ENCODE measurements at regions not wholly inside any gene's neighbourhood (a gene's known extent, or its start where the extent isn't known, plus 50 kb on each side); places are given as distances from the start of the nearest gene placed in this dataset.
"Not testable (repeated sequence)": the region's sequence is repeated elsewhere in the genome, so short reads cannot be mapped to it uniquely, and the experiment has no call there.

- no peaks in the 10 kb centered on the region for H3K36me3 ChIP-seq (ENCODE audit: insufficient read depth in 1 of 2, low read depth in 1 of 2)
- no peak overlapping the region for H3K4me3 ChIP-seq
- no peaks in the 10 kb centered on the region for H3K27me3 ChIP-seq (ENCODE audit: insufficient read depth in 3 of 3, low read length in 2 of 3)
- no peak for ATAC-seq
- no peak for DNase-seq
- intact Hi-C loops (cut with DNase I), result no loop called here
- WGBS, 3 donors, result 74 to 88% (median 77%) methylated on average over 1 of the region's 1 CpG
- no peaks in the 10 kb centered on the region for H3K4me1 ChIP-seq
- no peak for TF ChIP-seq CTCF (IDR thresholded peaks at IDR 0.05)
- H3K9me3 ChIP-seq, result no peaks in the 10 kb centered on the region
- no peak overlapping the region for H3K27ac ChIP-seq
Observed at GRCh38 chr5:25669645-25670401, 1025.0 kb upstream of the CDH10 start.

- DNase-seq (no peak), ATAC-seq (no peak)
- H3K4me3 ChIP-seq, result no peak overlapping the region
- H3K9me3 ChIP-seq, result peaks cover 8% of the 10 kb centered on the region
- no peaks in the 10 kb centered on the region for H3K4me1 ChIP-seq
- intact Hi-C loops (cut with DNase I), result no loop called here
- H3K36me3 ChIP-seq (ENCODE audit: insufficient read depth in 1 of 2, low read depth in 1 of 2), result no peaks in the 10 kb centered on the region
- WGBS, 3 donors, result 66 to 75% (median 71%) methylated on average over 2 of the region's 2 CpGs
- no peak for TF ChIP-seq CTCF (IDR thresholded peaks at IDR 0.05)
- H3K27me3 ChIP-seq (ENCODE audit: insufficient read depth in 3 of 3, low read length in 2 of 3), result no peaks in the 10 kb centered on the region
- H3K27ac ChIP-seq, result no peak overlapping the region
Observed at GRCh38 chr5:25662610-25663009, 1017.8 kb upstream of the CDH10 start.

GRCh38 chr5:25650316-25650715 lies 1005.5 kb upstream of the CDH10 start:
- ATAC-seq; intact Hi-C loops (cut with DNase I): not testable (repeated sequence)

GRCh38 chr5:25649628-25650265 lies 1005.0 kb upstream of the CDH10 start:
- intact Hi-C loops (cut with DNase I), result no loop called here
- peaks cover 6% of the 10 kb centered on the region for H3K9me3 ChIP-seq

More at GRCh38 chr5:25650316-25650715, 1005.5 kb upstream of the CDH10 start:
- H3K4me3 ChIP-seq; DNase-seq; H3K36me3 ChIP-seq (ENCODE audit: insufficient read depth in 1 of 2, low read depth in 1 of 2); H3K27me3 ChIP-seq (ENCODE audit: insufficient read depth in 3 of 3, low read length in 2 of 3); H3K27ac ChIP-seq; H3K4me1 ChIP-seq; H3K9me3 ChIP-seq: not testable (repeated sequence)
- WGBS, 3 donors, result 91 to 95% (median 94%) methylated on average over 7 of the region's 7 CpGs

More at GRCh38 chr5:25649628-25650265, 1005.0 kb upstream of the CDH10 start:
- Histone ChIP-seq H3K4me1 (no peaks in the 10 kb centered on the region), H3K27ac (no peak overlapping the region), H3K36me3 (ENCODE audit: insufficient read depth in 1 of 2, low read depth in 1 of 2) (no peaks in the 10 kb centered on the region), H3K27me3 (ENCODE audit: insufficient read depth in 3 of 3, low read length in 2 of 3) (no peaks in the 10 kb centered on the region), H3K4me3 (no peak overlapping the region)
- DNase-seq, result no peak
- no peak for TF ChIP-seq CTCF (IDR thresholded peaks at IDR 0.05)
- 95 to 97% (median 96%) methylated on average over 16 of the region's 16 CpGs for WGBS, 3 donors
- no peak for ATAC-seq

All from psoas muscle (tissue), 7 donors.